Thymus (tissue), 11 donors: ENCODE measurements at regions not wholly inside any gene's neighbourhood (a gene's known extent, or its start where the extent isn't known, plus 50 kb on each side); places are given as distances from the start of the nearest gene placed in this dataset.
"Not testable (repeated sequence)": the region's sequence is repeated elsewhere in the genome, so short reads cannot be mapped to it uniquely, and the experiment has no call there.

Experiments used
- DNase-seq, 9 donors: peaks; one replicate each; pipeline ENCODE4 v3.0.0-alpha.2; 2013; ENCODE audit warnings: low spot score in 9 of 9, low read depth in 6 of 9, missing footprints in 1 of 9
- H3K27ac ChIP-seq, 2 donors: one replicate each; pipeline ENCODE4 v1.5.1; 2013; ENCODE audit warnings: control low read depth in 1 of 2, low read depth in 1 of 2, low read length in 1 of 2, mild to moderate bottlenecking in 1 of 2, moderate library complexity in 1 of 2
- H3K27me3 ChIP-seq, 2 donors: one replicate each; pipeline ENCODE4 v1.5.1; 2013; ENCODE audit warnings: low read length in 1 of 2; ENCODE audit not compliant: control insufficient read depth in 2 of 2, insufficient read depth in 1 of 2
- H3K36me3 ChIP-seq, 2 donors: one replicate each; pipeline ENCODE4 v1.5.1; 2013; ENCODE audit warnings: low read length in 1 of 2, mild to moderate bottlenecking in 1 of 2, moderate library complexity in 1 of 2; ENCODE audit not compliant: control insufficient read depth in 2 of 2, insufficient read depth in 2 of 2
- H3K4me1 ChIP-seq, 2 donors: one replicate each; pipeline ENCODE4 v1.5.1; 2013; ENCODE audit warnings: low read length in 2 of 2; ENCODE audit not compliant: control insufficient read depth in 2 of 2, insufficient read depth in 2 of 2
- H3K4me3 ChIP-seq, 2 donors: one replicate each; pipeline ENCODE4 v1.5.1; 2013; ENCODE audit warnings: low read length in 2 of 2, control low read depth in 1 of 2, mild to moderate bottlenecking in 1 of 2
- H3K9me3 ChIP-seq, 2 donors: one replicate each; pipeline ENCODE4 v1.5.1; 2013; ENCODE audit warnings: low read length in 1 of 2, mild to moderate bottlenecking in 1 of 2; ENCODE audit not compliant: control insufficient read depth in 2 of 2, insufficient read depth in 1 of 2
- WGBS: extraction: QIAGEN DNeasy Blood & Tissue Kit; methylation state at CpG from one replicate; pipeline ENCODE4 v1.1.7; 2013; 5-methylcytosine and 5-hydroxymethylcytosine counted together
- donor health status: healthy.

GRCh38 chr9:106149956-106150355, 455.6 kb downstream of the TMEM38B start:
- no peaks in the 10 kb centered on the region for H3K4me1 ChIP-seq
- H3K27me3 ChIP-seq = no peaks in the 10 kb centered on the region
- H3K27ac ChIP-seq = no peak overlapping the region
- H3K4me3 ChIP-seq = no peak overlapping the region
- WGBS = 85% methylated on average over 1 of the region's 1 CpG
- DNase-seq = no peak
- no peaks in the 10 kb centered on the region for H3K36me3 ChIP-seq
- no peaks in the 10 kb centered on the region for H3K9me3 ChIP-seq

GRCh38 chr9:106156465-106156864, 462.1 kb downstream of the TMEM38B start:
- Histone ChIP-seq H3K27me3 (no peaks in the 10 kb centered on the region), H3K4me3 (no peak overlapping the region), H3K27ac (no peak overlapping the region), H3K36me3 (no peaks in the 10 kb centered on the region), H3K9me3 (no peaks in the 10 kb centered on the region), H3K4me1 (no peaks in the 10 kb centered on the region)
- WGBS = 2% methylated on average over 1 of the region's 1 CpG
- no peak for DNase-seq

- no peak for DNase-seq
- no peaks in the 10 kb centered on the region for H3K27me3 ChIP-seq
- no peak overlapping the region for H3K4me3 ChIP-seq
- no peak overlapping the region for H3K27ac ChIP-seq
- H3K4me1 ChIP-seq = no peaks in the 10 kb centered on the region
- no peaks in the 10 kb centered on the region for H3K9me3 ChIP-seq
- H3K36me3 ChIP-seq = no peaks in the 10 kb centered on the region
- 95% methylated on average over 1 of the region's 1 CpG for whole genome bisulfite sequencing
Measured at GRCh38 chr9:106172265-106172664, 477.9 kb downstream of the TMEM38B start.

GRCh38 chr9:106174346-106174745, 480.0 kb downstream of the TMEM38B start:
- H3K9me3 ChIP-seq = no peaks in the 10 kb centered on the region
- no peak overlapping the region for H3K27ac ChIP-seq
- no peak for DNase-seq
- no peaks in the 10 kb centered on the region for H3K27me3 ChIP-seq
- 94% methylated on average over 2 of the region's 2 CpGs for WGBS
- H3K36me3 ChIP-seq = no peaks in the 10 kb centered on the region
- no peak overlapping the region for H3K4me3 ChIP-seq
- H3K4me1 ChIP-seq = no peaks in the 10 kb centered on the region

GRCh38 chr9:106177216-106177615, 482.9 kb downstream of the TMEM38B start:
- no peak overlapping the region for H3K4me3 ChIP-seq
- WGBS = 94% methylated on average over 1 of the region's 1 CpG
- H3K27me3 ChIP-seq = no peaks in the 10 kb centered on the region
- H3K27ac ChIP-seq = no peak overlapping the region
- DNase-seq = no peak
- no peaks in the 10 kb centered on the region for H3K4me1 ChIP-seq
- no peaks in the 10 kb centered on the region for H3K36me3 ChIP-seq
- H3K9me3 ChIP-seq = no peaks in the 10 kb centered on the region

GRCh38 chr9:106179191-106179590, 484.9 kb downstream of the TMEM38B start:
- no peak for DNase-seq
- 94% methylated on average over 3 of the region's 3 CpGs for WGBS
- Histone ChIP-seq H3K27me3 (no peaks in the 10 kb centered on the region), H3K9me3 (no peaks in the 10 kb centered on the region), H3K4me1 (no peaks in the 10 kb centered on the region), H3K4me3 (no peak overlapping the region), H3K36me3 (no peaks in the 10 kb centered on the region), H3K27ac (no peak overlapping the region)

GRCh38 chr9:106203815-106204516, 509.6 kb downstream of the TMEM38B start:
- H3K9me3 ChIP-seq, DNase-seq, H3K27ac ChIP-seq, H3K36me3 ChIP-seq, H3K27me3 ChIP-seq, H3K4me1 ChIP-seq, H3K4me3 ChIP-seq: not testable (repeated sequence)
- 95% methylated on average over 8 of the region's 8 CpGs for WGBS

GRCh38 chr9:106207298-106207697, 513.0 kb downstream of the TMEM38B start:
- Histone ChIP-seq H3K4me1 (no peaks in the 10 kb centered on the region), H3K27me3 (no peaks in the 10 kb centered on the region), H3K36me3 (no peaks in the 10 kb centered on the region), H3K9me3 (no peaks in the 10 kb centered on the region), H3K27ac (no peak overlapping the region), H3K4me3 (no peak overlapping the region)
- 95% methylated on average over 1 of the region's 1 CpG for WGBS
- no peak for DNase-seq

GRCh38 chr9:106218427-106218826, 524.1 kb downstream of the TMEM38B start:
- Histone ChIP-seq H3K27me3 (no peaks in the 10 kb centered on the region), H3K4me1 (no peaks in the 10 kb centered on the region), H3K27ac (no peak overlapping the region), H3K4me3 (no peak overlapping the region), H3K9me3 (no peaks in the 10 kb centered on the region), H3K36me3 (no peaks in the 10 kb centered on the region)
- WGBS = 71% methylated on average over 3 of the region's 3 CpGs
- no peak for DNase-seq
